ENCODE measurements at regions not wholly inside any gene's neighbourhood (a gene's known extent, or its start where the extent isn't known, plus 50 kb on each side); places are given as distances from the start of the nearest gene placed in this dataset.

GRCh38 chr21:17428484-17428869, 84.4 kb upstream of the CXADR start:
- no peak for DNase-seq

DNA sequence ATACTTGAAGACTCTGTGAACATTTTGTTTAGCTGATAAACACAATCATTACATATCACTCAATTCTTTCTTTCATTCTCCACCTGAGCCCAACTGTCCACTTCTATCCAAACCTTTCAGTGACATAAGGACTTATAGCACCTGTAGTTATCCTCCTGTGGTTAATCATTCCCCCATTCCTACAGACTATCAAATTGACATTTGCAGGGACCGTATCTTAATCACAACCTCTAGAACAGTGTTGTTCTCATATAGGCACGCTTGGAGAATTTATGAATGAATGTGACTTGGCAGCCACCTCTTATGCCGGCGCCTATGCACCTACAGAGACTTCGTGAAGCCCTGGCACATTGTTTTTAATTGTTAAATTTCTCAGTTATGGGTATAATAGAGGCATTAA, 83.9 kb upstream of the CXADR start:
- H3K27ac ChIP-seq, result no peak overlapping the region
- no peaks in the 10 kb centered on the region for H3K9me3 ChIP-seq (ENCODE audit: severe bottlenecking)
- TF ChIP-seq, protein P1, sequence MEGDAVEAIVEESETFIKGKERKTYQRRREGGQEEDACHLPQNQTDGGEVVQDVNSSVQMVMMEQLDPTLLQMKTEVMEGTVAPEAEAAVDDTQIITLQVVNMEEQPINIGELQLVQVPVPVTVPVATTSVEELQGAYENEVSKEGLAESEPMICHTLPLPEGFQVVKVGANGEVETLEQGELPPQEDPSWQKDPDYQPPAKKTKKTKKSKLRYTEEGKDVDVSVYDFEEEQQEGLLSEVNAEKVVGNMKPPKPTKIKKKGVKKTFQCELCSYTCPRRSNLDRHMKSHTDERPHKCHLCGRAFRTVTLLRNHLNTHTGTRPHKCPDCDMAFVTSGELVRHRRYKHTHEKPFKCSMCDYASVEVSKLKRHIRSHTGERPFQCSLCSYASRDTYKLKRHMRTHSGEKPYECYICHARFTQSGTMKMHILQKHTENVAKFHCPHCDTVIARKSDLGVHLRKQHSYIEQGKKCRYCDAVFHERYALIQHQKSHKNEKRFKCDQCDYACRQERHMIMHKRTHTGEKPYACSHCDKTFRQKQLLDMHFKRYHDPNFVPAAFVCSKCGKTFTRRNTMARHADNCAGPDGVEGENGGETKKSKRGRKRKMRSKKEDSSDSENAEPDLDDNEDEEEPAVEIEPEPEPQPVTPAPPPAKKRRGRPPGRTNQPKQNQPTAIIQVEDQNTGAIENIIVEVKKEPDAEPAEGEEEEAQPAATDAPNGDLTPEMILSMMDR (IDR thresholded peaks at IDR 0.05; ENCODE audit: low read depth, low read length), result no peak
- no peak for DNase-seq
- no peaks in the 10 kb centered on the region for H3K27me3 ChIP-seq (ENCODE audit: insufficient read depth, low read depth, severe bottlenecking)
- H3K4me3 ChIP-seq (ENCODE audit: low read depth, low read length), result no peak overlapping the region
- H3K36me3 ChIP-seq, result no peaks in the 10 kb centered on the region

More at GRCh38 chr21:17428484-17428869, 84.4 kb upstream of the CXADR start:
- TF ChIP-seq, protein P1 (IDR thresholded peaks at IDR 0.05; ENCODE audit: low read depth, low read length), result no peak
- Histone ChIP-seq H3K9me3 (ENCODE audit: severe bottlenecking) (no peaks in the 10 kb centered on the region), H3K27ac (no peak overlapping the region), H3K36me3 (no peaks in the 10 kb centered on the region), H3K4me3 (ENCODE audit: low read depth, low read length) (no peak overlapping the region), H3K27me3 (ENCODE audit: insufficient read depth, low read depth, severe bottlenecking) (no peaks in the 10 kb centered on the region)

GRCh38 chr21:17429936-17430335, 82.9 kb upstream of the CXADR start:
- TF ChIP-seq, protein P1 (IDR thresholded peaks at IDR 0.05; ENCODE audit: low read depth, low read length), result no peak
- H3K27ac ChIP-seq, result no peak overlapping the region

GRCh38 chr21:17432732-17433057, 80.1 kb upstream of the CXADR start:
- Histone ChIP-seq H3K27me3 (ENCODE audit: insufficient read depth, low read depth, severe bottlenecking) (no peaks in the 10 kb centered on the region), H3K36me3 (no peaks in the 10 kb centered on the region), H3K4me3 (ENCODE audit: low read depth, low read length) (no peak overlapping the region), H3K9me3 (ENCODE audit: severe bottlenecking) (no peaks in the 10 kb centered on the region), H3K27ac (no peak overlapping the region)
- TF ChIP-seq, protein P1 (IDR thresholded peaks at IDR 0.05; ENCODE audit: low read depth, low read length), result no peak
- DNase-seq, result no peak

More at GRCh38 chr21:17429936-17430335, 82.9 kb upstream of the CXADR start:
- Histone ChIP-seq H3K4me3 (ENCODE audit: low read depth, low read length) (no peak overlapping the region), H3K27me3 (ENCODE audit: insufficient read depth, low read depth, severe bottlenecking) (no peaks in the 10 kb centered on the region), H3K36me3 (no peaks in the 10 kb centered on the region), H3K9me3 (ENCODE audit: severe bottlenecking) (no peaks in the 10 kb centered on the region)
- no peak for DNase-seq

GRCh38 chr21:17433730-17434129, 79.1 kb upstream of the CXADR start:
- DNase-seq, result no peak
- no peak overlapping the region for H3K4me3 ChIP-seq (ENCODE audit: low read depth, low read length)
- H3K36me3 ChIP-seq, result no peaks in the 10 kb centered on the region
- TF ChIP-seq, protein P1 (IDR thresholded peaks at IDR 0.05; ENCODE audit: low read depth, low read length), result no peak
- H3K27ac ChIP-seq, result no peak overlapping the region
- H3K9me3 ChIP-seq (ENCODE audit: severe bottlenecking), result no peaks in the 10 kb centered on the region
- no peaks in the 10 kb centered on the region for H3K27me3 ChIP-seq (ENCODE audit: insufficient read depth, low read depth, severe bottlenecking)
